Activated CD8-positive, alpha-beta memory T cell treated with anti-CD3 and anti-CD28 coated beads for 4 hours (primary cell): ENCODE measurements at regions not wholly inside any gene's neighbourhood (a gene's known extent, or its start where the extent isn't known, plus 50 kb on each side); places are given as distances from the start of the nearest gene placed in this dataset.

Experiments used
- DNase-seq, 2 donors: peaks; one replicate each; pipeline ENCODE4 v3.0.0-alpha.2; 2020; ENCODE audit warnings: low read depth in 2 of 2

GRCh38 chr14:66111891-66112290 is 374.3 kb upstream of the CCDC196 start:
- DNase-seq = no peak

GRCh38 chr14:66114071-66114470 is 372.1 kb upstream of the CCDC196 start:
- DNase-seq = no peak

GRCh38 chr14:66115740-66116502 is 370.2 kb upstream of the CCDC196 start:
- no peak for DNase-seq

GRCh38 chr14:66116732-66117131 is 369.4 kb upstream of the CCDC196 start:
- DNase-seq = no peak

GRCh38 chr14:66117600-66117999 is 368.6 kb upstream of the CCDC196 start:
- DNase-seq = no peak

- no peak for DNase-seq
These were observed 366.5 kb upstream of the CCDC196 start for GRCh38 chr14:66119606-66120231.

- DNase-seq = no peak
These were observed 365.8 kb upstream of the CCDC196 start for GRCh38 chr14:66120402-66120801.

GRCh38 chr14:66121859-66122258 is 364.3 kb upstream of the CCDC196 start:
- no peak for DNase-seq

- DNase-seq = no peak
These were observed 356.9 kb upstream of the CCDC196 start for GRCh38 chr14:66129224-66129623.

- DNase-seq = no peak
These were observed 355.1 kb upstream of the CCDC196 start for GRCh38 chr14:66131111-66131510.

GRCh38 chr14:66133666-66134065 is 352.5 kb upstream of the CCDC196 start:
- no peak for DNase-seq

- no peak for DNase-seq
These were observed 350.3 kb upstream of the CCDC196 start for GRCh38 chr14:66135831-66136230.

GRCh38 chr14:66137081-66137480 is 349.1 kb upstream of the CCDC196 start:
- no peak for DNase-seq

- no peak for DNase-seq
These were observed 346.7 kb upstream of the CCDC196 start for GRCh38 chr14:66139432-66139831.

GRCh38 chr14:66140213-66140918 is 345.8 kb upstream of the CCDC196 start:
- DNase-seq = no peak

GRCh38 chr14:66140963-66141362 is 345.2 kb upstream of the CCDC196 start:
- DNase-seq = no peak

- DNase-seq = no peak
These were observed 344.4 kb upstream of the CCDC196 start for GRCh38 chr14:66141733-66142132.

GRCh38 chr14:66143387-66144112 is 342.6 kb upstream of the CCDC196 start:
- no peak for DNase-seq

GRCh38 chr14:66152302-66152701 is 333.9 kb upstream of the CCDC196 start:
- DNase-seq = no peak

GRCh38 chr14:66152747-66153146 is 333.4 kb upstream of the CCDC196 start:
- no peak for DNase-seq

- no peak for DNase-seq
These were observed 323.1 kb upstream of the CCDC196 start for GRCh38 chr14:66163023-66163422.

- no peak for DNase-seq
These were observed 320.8 kb upstream of the CCDC196 start for GRCh38 chr14:66165337-66165736.
